Ishikawa (cell line): ENCODE measurements at regions not wholly inside any gene's neighbourhood (a gene's known extent, or its start where the extent isn't known, plus 50 kb on each side); places are given as distances from the start of the nearest gene placed in this dataset.

Experiments used
- CREB1 ChIP-seq: IDR thresholded peaks from 2 replicates; pipeline ENCODE4 v1.6.1; 2012; ENCODE audit warnings: low read depth
- EP300 ChIP-seq: IDR thresholded peaks from 2 replicates; pipeline ENCODE4 v1.6.1; 2012; ENCODE audit warnings: borderline replicate concordance
- FOXM1 ChIP-seq: IDR thresholded peaks from 2 replicates; pipeline ENCODE4 v1.6.1; 2012; ENCODE audit warnings: low read depth, borderline replicate concordance
- RAD21 ChIP-seq: IDR thresholded peaks from 2 replicates; pipeline ENCODE4 v1.6.1; 2012; ENCODE audit warnings: low read depth
- TAF1 ChIP-seq: IDR thresholded peaks from 2 replicates; pipeline ENCODE4 v1.6.1; 2012; ENCODE audit warnings: low read depth, mild to moderate bottlenecking

DNA sequence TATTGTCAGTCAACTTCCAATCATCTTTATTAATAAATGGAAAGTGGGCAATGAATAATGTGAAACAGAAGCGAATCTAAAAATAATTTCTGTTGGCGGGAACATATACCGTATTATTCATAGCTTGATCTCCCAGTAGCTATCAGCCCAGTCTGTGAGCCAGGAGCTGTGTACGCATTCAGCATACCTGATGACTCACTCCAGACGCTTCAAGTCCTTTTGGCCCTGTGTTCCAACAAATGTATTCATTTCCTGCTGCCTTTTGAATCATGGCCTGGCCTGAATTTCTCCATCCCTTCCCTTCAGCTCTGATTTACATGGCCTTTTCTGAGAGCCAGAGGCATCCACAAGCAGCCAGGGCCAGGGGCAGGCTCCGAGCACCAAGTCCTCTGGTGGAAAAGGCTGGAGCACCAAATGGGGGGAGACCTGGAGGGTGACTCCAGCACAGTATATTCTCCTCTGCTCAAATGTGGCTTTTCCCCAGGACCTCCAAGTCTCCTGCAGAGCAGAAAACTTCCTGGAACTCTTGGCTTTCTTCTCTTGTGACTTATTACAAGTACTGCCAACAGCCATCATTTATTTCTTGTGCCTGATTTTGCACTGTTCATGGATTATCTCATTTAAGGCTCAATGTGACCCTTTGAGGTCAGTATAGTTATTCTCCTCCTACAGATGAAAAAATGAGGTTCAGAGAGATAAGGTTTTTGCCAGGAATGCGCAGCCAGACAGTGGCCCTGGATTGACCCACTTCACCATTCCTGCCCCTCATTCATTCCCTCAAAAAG lies 108.7 kb downstream of the EN1 start:
- TF ChIP-seq TAF1 (no peak), EP300 (no peak), CREB1 (no peak), RAD21 (no peak), FOXM1 (no peak)
